ENCODE measurements at regions not wholly inside any gene's neighbourhood (a gene's known extent, or its start where the extent isn't known, plus 50 kb on each side); places are given as distances from the start of the nearest gene placed in this dataset.

GRCh38 chr20:40203032-40203431, 486.0 kb downstream of the MAFB start:
- no peak for DNase-seq

- no peak for DNase-seq
Measured at GRCh38 chr20:40197691-40198090, 491.3 kb downstream of the MAFB start.

GRCh38 chr20:40196846-40197436, 492.1 kb downstream of the MAFB start:
- no peak for DNase-seq

- no peak for DNase-seq
Measured at GRCh38 chr20:40195742-40196141, 493.3 kb downstream of the MAFB start.

GRCh38 chr20:40192529-40192928, 496.5 kb downstream of the MAFB start:
- no peak for DNase-seq

- DNase-seq, result no peak
Measured at GRCh38 chr20:40192081-40192480, 497.0 kb downstream of the MAFB start.

GRCh38 chr20:40191573-40191972, 497.5 kb downstream of the MAFB start:
- DNase-seq, result no peak

GRCh38 chr20:40189621-40190020, 499.4 kb downstream of the MAFB start:
- DNase-seq, result no peak

- DNase-seq, result no peak
Measured at GRCh38 chr20:40188319-40188718, 500.7 kb downstream of the MAFB start.

- no peak for DNase-seq
Measured at GRCh38 chr20:40186826-40187225, 502.2 kb downstream of the MAFB start.

GRCh38 chr20:40181676-40182075, 507.4 kb downstream of the MAFB start:
- DNase-seq, result no peak

GRCh38 chr20:40176098-40176841, 512.8 kb downstream of the MAFB start:
- DNase-seq, result no peak

- no peak for DNase-seq
Measured at GRCh38 chr20:40175296-40175695, 513.7 kb downstream of the MAFB start.

- DNase-seq, result no peak
Measured at GRCh38 chr20:40173872-40174271, 515.2 kb downstream of the MAFB start.

GRCh38 chr20:40168981-40169620, 519.9 kb downstream of the MAFB start:
- DNase-seq, result no peak

GRCh38 chr20:40161391-40161790, 527.6 kb downstream of the MAFB start:
- no peak for DNase-seq

- no peak for DNase-seq
Measured at GRCh38 chr20:40160097-40160550, 528.9 kb downstream of the MAFB start.

GRCh38 chr20:40159276-40159675, 529.8 kb downstream of the MAFB start:
- DNase-seq, result no peak

- no peak for DNase-seq
Measured at GRCh38 chr20:40156600-40157317, 532.3 kb downstream of the MAFB start.

GRCh38 chr20:40154514-40154913, 534.5 kb downstream of the MAFB start:
- DNase-seq, result no peak

GRCh38 chr20:40148886-40149285, 540.1 kb downstream of the MAFB start:
- no peak for DNase-seq

- DNase-seq, result no peak
Measured at GRCh38 chr20:40146071-40146470, 543.0 kb downstream of the MAFB start.

GRCh38 chr20:40144581-40144980, 544.5 kb downstream of the MAFB start:
- DNase-seq, result no peak

- no peak for DNase-seq
Measured at GRCh38 chr20:40134176-40134575, 554.9 kb downstream of the MAFB start.

Measured in 8988T (cell line).